Loucy (cell line): ENCODE measurements at regions not wholly inside any gene's neighbourhood (a gene's known extent, or its start where the extent isn't known, plus 50 kb on each side); places are given as distances from the start of the nearest gene placed in this dataset.

Experiments used
- H2AFZ ChIP-seq: fragments of 200-600 bp; sonication (generic); 2 replicates; pipeline ENCODE4 v1.6.0; 2016; ENCODE audit warnings: antibody characterized with exemption, mild to moderate bottlenecking, low read length, moderate library complexity
- H3F3A ChIP-seq: fragments of 200-600 bp; 2 replicates; pipeline ENCODE4 v1.6.0; 2016; ENCODE audit warnings: antibody characterized with exemption, low read depth, mild to moderate bottlenecking
- H3K27me3 ChIP-seq: fragments of 200-600 bp; sonication (generic); 2 replicates; pipeline ENCODE4 v1.6.1; 2014; ENCODE audit warnings: low read length, mild to moderate bottlenecking; ENCODE audit not compliant: insufficient read depth, poor library complexity, severe bottlenecking
- H3K36me3 ChIP-seq: fragments of 200-600 bp; sonication (generic); 2 replicates; pipeline ENCODE4 v1.6.1; 2016; ENCODE audit warnings: low read length; ENCODE audit not compliant: insufficient read depth
- H3K4me1 ChIP-seq: fragments of 200-600 bp; sonication (generic); 2 replicates; pipeline ENCODE4 v1.5.1; 2014; ENCODE audit warnings: low read length, mild to moderate bottlenecking; ENCODE audit not compliant: insufficient read depth, poor library complexity, severe bottlenecking
- H3K4me2 ChIP-seq: fragments of 200-600 bp; sonication (generic); 2 replicates; pipeline ENCODE4 v1.6.0; 2014; ENCODE audit warnings: antibody characterized with exemption, low read length, low read depth, mild to moderate bottlenecking; ENCODE audit not compliant: poor library complexity, severe bottlenecking
- H3K4me3 ChIP-seq: fragments of 200-600 bp; sonication (generic); 2 replicates; pipeline ENCODE4 v1.5.1; 2014; ENCODE audit warnings: low read length, mild to moderate bottlenecking, mixed read lengths; ENCODE audit not compliant: poor library complexity, severe bottlenecking
- H3K79me2 ChIP-seq: fragments of 200-600 bp; sonication (generic); 2 replicates; pipeline ENCODE4 v1.6.1; 2014; ENCODE audit warnings: low read length; ENCODE audit not compliant: insufficient read depth
- H3K9ac ChIP-seq: fragments of 200-600 bp; sonication (generic); 2 replicates; pipeline ENCODE4 v1.6.0; 2014; ENCODE audit warnings: mild to moderate bottlenecking, low read depth, low read length, moderate library complexity; ENCODE audit not compliant: poor library complexity, severe bottlenecking
- H3K9me2 ChIP-seq: fragments of 200-600 bp; sonication (generic); replicated peaks from 2 replicates; pipeline ENCODE4 v1.6.1; 2016; ENCODE audit warnings: low read depth, low read length, mixed read lengths
- H3K9me3 ChIP-seq: fragments of 200-600 bp; sonication (generic); 2 replicates; pipeline ENCODE4 v1.6.1; 2014; ENCODE audit warnings: mild to moderate bottlenecking, antibody characterized with exemption, low read length, low read depth; ENCODE audit not compliant: insufficient read depth
- H4K20me1 ChIP-seq: fragments of 200-600 bp; sonication (generic); 2 replicates; pipeline ENCODE4 v1.6.0; 2014; ENCODE audit warnings: antibody characterized with exemption, low read length, mild to moderate bottlenecking; ENCODE audit not compliant: insufficient read depth, poor library complexity, severe bottlenecking
- CTCF ChIP-seq: fragments of 200-600 bp; sonication (generic); conservative IDR thresholded peaks from 2 replicates; pipeline ENCODE4 v1.5.1; 2014; ENCODE audit warnings: mild to moderate bottlenecking, antibody characterized with exemption, low read length
- EZH2phosphoT487 ChIP-seq: fragments of 200-600 bp; IDR thresholded peaks from 2 replicates; pipeline ENCODE4 v1.6.1; 2018; ENCODE audit warnings: antibody characterized with exemption, mild to moderate bottlenecking, moderate library complexity, borderline replicate concordance

- peaks cover 5% of the 10 kb centered on the region for H3K4me1 ChIP-seq
- no peaks in the 10 kb centered on the region for H3K36me3 ChIP-seq
- H3K9me3 ChIP-seq: no peaks in the 10 kb centered on the region
- no peaks in the 10 kb centered on the region for H3K9me2 ChIP-seq
- peak overlapping the region; percentile 3 for H3K9ac ChIP-seq
- no peaks in the 10 kb centered on the region for H4K20me1 ChIP-seq
- no peak overlapping the region for H2AFZ ChIP-seq
- H3K27me3 ChIP-seq: no peaks in the 10 kb centered on the region
- H3K4me3 ChIP-seq: no peak overlapping the region
- no peaks in the 10 kb centered on the region for H3F3A ChIP-seq
- H3K79me2 ChIP-seq: no peaks in the 10 kb centered on the region
- TF ChIP-seq EZH2phosphoT487: no peak
- no peak for TF ChIP-seq CTCF
- H3K4me2 ChIP-seq: peak overlapping the region; percentile 10
Observed at GRCh38 chr17:77893144-77894044, 65.1 kb upstream of the TNRC6C start.

GRCh38 chr17:77894126-77894956, 64.2 kb upstream of the TNRC6C start:
- TF ChIP-seq EZH2phosphoT487 (no peak), CTCF (no peak)
- H3K9me2 ChIP-seq: no peaks in the 10 kb centered on the region
- peaks cover 9% of the 10 kb centered on the region for H3K4me1 ChIP-seq
- no peak overlapping the region for H3K4me2 ChIP-seq
- H3K9ac ChIP-seq: no peak overlapping the region
- no peaks in the 10 kb centered on the region for H3K79me2 ChIP-seq
- H3K36me3 ChIP-seq: no peaks in the 10 kb centered on the region
- no peaks in the 10 kb centered on the region for H3F3A ChIP-seq
- H4K20me1 ChIP-seq: no peaks in the 10 kb centered on the region
- no peaks in the 10 kb centered on the region for H3K27me3 ChIP-seq
- no peak overlapping the region for H2AFZ ChIP-seq
- H3K4me3 ChIP-seq: no peak overlapping the region
- H3K9me3 ChIP-seq: no peaks in the 10 kb centered on the region

GRCh38 chr17:77897741-77898301, 60.7 kb upstream of the TNRC6C start:
- TF ChIP-seq EZH2phosphoT487 (no peak), CTCF (no peak)
- no peaks in the 10 kb centered on the region for H3K36me3 ChIP-seq
- no peak overlapping the region for H3K4me2 ChIP-seq

More at GRCh38 chr17:77897741-77898301, 60.7 kb upstream of the TNRC6C start:
- H3K79me2 ChIP-seq: no peaks in the 10 kb centered on the region
- H3K4me3 ChIP-seq: no peak overlapping the region
- H3K9me2 ChIP-seq: no peaks in the 10 kb centered on the region
- no peaks in the 10 kb centered on the region for H3K27me3 ChIP-seq
- no peak overlapping the region for H3K9ac ChIP-seq
- H2AFZ ChIP-seq: no peak overlapping the region
- peaks cover 14% of the 10 kb centered on the region for H3K4me1 ChIP-seq
- no peaks in the 10 kb centered on the region for H4K20me1 ChIP-seq
- no peaks in the 10 kb centered on the region for H3F3A ChIP-seq
- no peaks in the 10 kb centered on the region for H3K9me3 ChIP-seq
